ENCODE measurements at regions not wholly inside any gene's neighbourhood (a gene's known extent, or its start where the extent isn't known, plus 50 kb on each side); places are given as distances from the start of the nearest gene placed in this dataset.

- ChIA-PET RAD21 (ENCODE audit: low non-redundant PET in 1 of 2, low total read pairs in 2 of 2, uncharacterized antibody in 2 of 2, unreplicated experiment in 2 of 2) (no interaction called here), POLR2A (interaction anchor here (0.5 kb wide), 1 partner anchor 652 kb away, joined by 3 read pairs; no protein-coding TSS in a partner anchor), CTCF (no interaction called here)
- Histone ChIP-seq H3K27ac (ENCODE audit: low read depth, low read length) (no peak overlapping the region), H3K4me1 (ENCODE audit: control insufficient read depth in 1 of 2, insufficient read depth in 2 of 2, low read length in 2 of 2) (peaks cover 0 to 11% of the 10 kb centered on the region in 2 experiments; a peak in 2 of 4 replicates), H3K4me2 (ENCODE audit: low read length) (no peak overlapping the region), H3K79me2 (ENCODE audit: insufficient read depth, low read length) (no peaks in the 10 kb centered on the region), H3K9me2 (ENCODE audit: insufficient read depth) (no peaks in the 10 kb centered on the region), H3K36me3 (ENCODE audit: control insufficient read depth in 1 of 2, insufficient read depth in 2 of 2, low read length in 2 of 2) (no peaks in the 10 kb centered on the region), H3K9me3 (ENCODE audit: control insufficient read depth in 1 of 2, insufficient read depth in 1 of 2, low read depth in 1 of 2, low read length in 2 of 2) (no peaks in the 10 kb centered on the region), H4K20me1 (ENCODE audit: insufficient read depth) (no peaks in the 10 kb centered on the region), H3K4me3 (replicated peaks in 1 of 2; ENCODE audit: low read depth in 1 of 2, low read length in 2 of 2) (no peak overlapping the region), H3K27me3 (ENCODE audit: insufficient read depth, low read length) (no peaks in the 10 kb centered on the region), H3K9ac (ENCODE audit: low read length) (no peak overlapping the region), H2AFZ (ENCODE audit: low read depth, low read length, poor library complexity, severe bottlenecking) (no peak overlapping the region)
- no peak for ATAC-seq
- intact Hi-C loops (cut with micrococcal nuclease): no loop called here
- BruUV-seq (replicated peaks): no TSS peak
- TF ChIP-seq EZH2phosphoT487 (IDR thresholded peaks at IDR 0.05; ENCODE audit: borderline replicate concordance) (no peak), EZH2 (IDR thresholded peaks at IDR 0.05) (no peak), MAX (IDR thresholded peaks at IDR 0.05) (no peak), ZBTB33 (IDR thresholded peaks at IDR 0.05; ENCODE audit: extremely low read depth, insufficient replicate concordance, low read length) (no peak), CBX3 (IDR thresholded peaks at IDR 0.05; ENCODE audit: low read depth) (no peak), CEBPB (IDR thresholded peaks at IDR 0.05; ENCODE audit: low read depth) (no peak), ZFX (IDR thresholded peaks at IDR 0.05) (no peak), TCF7L2 (IDR thresholded peaks at IDR 0.05; ENCODE audit: borderline replicate concordance, extremely low read depth, insufficient read depth, insufficient read length) (no peak), SP1 (IDR thresholded peaks at IDR 0.05; ENCODE audit: low read depth) (no peak), YY1 (IDR thresholded peaks at IDR 0.05; ENCODE audit: extremely low read depth, insufficient replicate concordance, low read depth, low read length) (no peak), POLR2A (IDR thresholded peaks at IDR 0.05; ENCODE audit: borderline replicate concordance, extremely low read depth, insufficient read depth, insufficient read length) (no peak), POLR2AphosphoS5 (IDR thresholded peaks at IDR 0.05; ENCODE audit: low read depth, low read length) (no peak), ZNF274 (IDR thresholded peaks at IDR 0.05; ENCODE audit: low read depth, low read length) (no peak), FOSL1 (IDR thresholded peaks at IDR 0.05; ENCODE audit: low read depth) (no peak), JUND (IDR thresholded peaks at IDR 0.05) (no peak), SRF (IDR thresholded peaks at IDR 0.05; ENCODE audit: low read depth) (no peak), ELF1 (IDR thresholded peaks at IDR 0.05; ENCODE audit: borderline replicate concordance, low read depth) (no peak)
- TF ChIP-seq, protein P1, sequence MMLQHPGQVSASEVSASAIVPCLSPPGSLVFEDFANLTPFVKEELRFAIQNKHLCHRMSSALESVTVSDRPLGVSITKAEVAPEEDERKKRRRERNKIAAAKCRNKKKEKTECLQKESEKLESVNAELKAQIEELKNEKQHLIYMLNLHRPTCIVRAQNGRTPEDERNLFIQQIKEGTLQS (IDR thresholded peaks at IDR 0.05): no peak
- TF ChIP-seq, protein P2, sequence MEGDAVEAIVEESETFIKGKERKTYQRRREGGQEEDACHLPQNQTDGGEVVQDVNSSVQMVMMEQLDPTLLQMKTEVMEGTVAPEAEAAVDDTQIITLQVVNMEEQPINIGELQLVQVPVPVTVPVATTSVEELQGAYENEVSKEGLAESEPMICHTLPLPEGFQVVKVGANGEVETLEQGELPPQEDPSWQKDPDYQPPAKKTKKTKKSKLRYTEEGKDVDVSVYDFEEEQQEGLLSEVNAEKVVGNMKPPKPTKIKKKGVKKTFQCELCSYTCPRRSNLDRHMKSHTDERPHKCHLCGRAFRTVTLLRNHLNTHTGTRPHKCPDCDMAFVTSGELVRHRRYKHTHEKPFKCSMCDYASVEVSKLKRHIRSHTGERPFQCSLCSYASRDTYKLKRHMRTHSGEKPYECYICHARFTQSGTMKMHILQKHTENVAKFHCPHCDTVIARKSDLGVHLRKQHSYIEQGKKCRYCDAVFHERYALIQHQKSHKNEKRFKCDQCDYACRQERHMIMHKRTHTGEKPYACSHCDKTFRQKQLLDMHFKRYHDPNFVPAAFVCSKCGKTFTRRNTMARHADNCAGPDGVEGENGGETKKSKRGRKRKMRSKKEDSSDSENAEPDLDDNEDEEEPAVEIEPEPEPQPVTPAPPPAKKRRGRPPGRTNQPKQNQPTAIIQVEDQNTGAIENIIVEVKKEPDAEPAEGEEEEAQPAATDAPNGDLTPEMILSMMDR (IDR thresholded peaks at IDR 0.05 in 2 of 3, conservative IDR thresholded peaks at IDR 0.05 in 1 of 3; ENCODE audit: borderline replicate concordance in 1 of 3, insufficient read depth in 1 of 3, low read depth in 2 of 3, low read length in 2 of 3): no peak
- DNase-seq (ENCODE audit: low read depth, low spot score): no peak
These were observed 669.0 kb downstream of the ACTL7B start for GRCh38 chr9:108186642-108187395.

All from HCT116 (cell line).